ENCODE measurements at regions not wholly inside any gene's neighbourhood (a gene's known extent, or its start where the extent isn't known, plus 50 kb on each side); places are given as distances from the start of the nearest gene placed in this dataset.
A peak's percentile ranks its signal among the peaks of the same experiment; 100 is the strongest.
"Not testable (repeated sequence)": the region's sequence is repeated elsewhere in the genome, so short reads cannot be mapped to it uniquely, and the experiment has no call there.

GRCh38 chr3:104190681-104191080 lies 1176.0 kb upstream of the ALCAM start:
- DNase-seq = no peak

DNA sequence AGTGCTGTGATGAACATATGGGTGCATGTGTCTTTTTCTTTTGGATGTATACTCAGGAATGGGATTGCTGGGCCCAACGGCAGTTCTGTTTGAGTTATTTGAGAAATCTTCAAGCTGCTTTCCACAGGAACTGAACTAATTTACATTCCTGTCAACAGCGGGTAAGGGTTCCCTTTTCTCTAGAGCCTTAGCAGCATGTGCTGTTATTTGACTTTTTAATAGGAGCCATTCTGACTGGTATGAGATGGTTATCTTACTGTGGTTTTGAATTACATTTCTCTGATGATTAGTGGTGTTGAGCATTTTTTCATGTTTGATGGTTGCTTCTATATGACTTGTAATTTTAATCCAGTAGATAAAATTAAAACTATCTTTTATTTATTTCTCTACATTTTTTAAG lies 1168.6 kb upstream of the ALCAM start:
- DNase-seq = no peak

- DNase-seq = no peak
These were observed 1159.8 kb upstream of the ALCAM start for GRCh38 chr3:104206925-104207324.

DNA sequence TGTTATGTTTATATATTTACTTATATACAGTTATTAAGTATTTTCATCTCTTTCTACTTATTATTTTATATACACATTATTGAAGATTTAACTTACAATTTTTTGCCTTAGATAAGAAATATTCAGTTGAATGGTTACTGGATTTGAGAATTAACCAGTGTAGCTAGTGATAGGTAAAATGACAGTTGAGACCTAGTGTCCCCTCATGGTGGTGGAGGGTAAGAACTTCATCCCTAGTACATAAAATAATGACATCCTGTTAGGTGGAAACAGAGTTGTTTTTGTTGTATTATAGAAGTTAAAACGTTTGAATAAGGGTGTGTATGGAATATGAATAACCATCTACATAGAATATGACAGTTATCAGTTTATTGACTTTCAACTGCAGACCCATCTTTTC lies 1152.4 kb upstream of the ALCAM start:
- no peak for DNase-seq

DNA sequence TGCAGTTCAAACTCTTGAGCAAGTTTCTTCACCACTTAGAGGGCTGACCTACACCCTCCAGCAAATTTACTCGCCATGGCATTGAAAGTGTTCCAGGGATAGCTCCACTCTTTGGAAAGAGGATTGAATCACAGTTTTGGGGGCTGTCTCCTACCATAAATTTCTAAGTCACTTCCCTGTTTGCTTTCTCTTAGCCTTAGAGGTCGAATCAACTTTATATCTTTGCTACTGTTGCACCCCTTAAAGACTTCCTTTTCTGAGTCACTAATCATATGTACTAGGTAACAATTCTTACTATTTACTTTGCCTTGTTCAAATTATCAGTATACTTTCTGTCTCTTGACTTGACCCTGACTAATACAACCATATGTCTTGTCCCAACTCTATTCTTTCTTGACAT lies 1151.8 kb upstream of the ALCAM start:
- no peak for DNase-seq

DNA sequence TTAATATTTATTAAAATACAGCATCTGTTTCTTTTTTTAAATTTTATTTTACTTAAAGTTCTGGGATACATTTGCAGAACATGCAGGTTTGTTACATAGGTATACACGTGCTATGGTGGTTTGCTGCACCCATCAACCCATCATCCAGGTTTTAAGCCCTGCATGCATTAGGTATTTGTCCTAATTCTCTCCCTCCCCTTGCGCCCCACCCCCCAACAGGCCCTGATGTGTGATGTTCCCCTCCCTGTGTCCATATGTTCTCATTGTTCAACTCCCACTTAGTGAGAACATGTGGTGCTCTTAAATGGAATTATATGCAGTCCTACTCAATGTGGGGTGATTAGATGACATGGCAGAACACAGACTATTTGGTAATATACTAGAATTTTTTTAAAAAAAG lies 1147.7 kb upstream of the ALCAM start:
- DNase-seq = not testable (repeated sequence)

- no peak for DNase-seq
These were observed 1132.1 kb upstream of the ALCAM start for GRCh38 chr3:104234442-104235194.

DNA sequence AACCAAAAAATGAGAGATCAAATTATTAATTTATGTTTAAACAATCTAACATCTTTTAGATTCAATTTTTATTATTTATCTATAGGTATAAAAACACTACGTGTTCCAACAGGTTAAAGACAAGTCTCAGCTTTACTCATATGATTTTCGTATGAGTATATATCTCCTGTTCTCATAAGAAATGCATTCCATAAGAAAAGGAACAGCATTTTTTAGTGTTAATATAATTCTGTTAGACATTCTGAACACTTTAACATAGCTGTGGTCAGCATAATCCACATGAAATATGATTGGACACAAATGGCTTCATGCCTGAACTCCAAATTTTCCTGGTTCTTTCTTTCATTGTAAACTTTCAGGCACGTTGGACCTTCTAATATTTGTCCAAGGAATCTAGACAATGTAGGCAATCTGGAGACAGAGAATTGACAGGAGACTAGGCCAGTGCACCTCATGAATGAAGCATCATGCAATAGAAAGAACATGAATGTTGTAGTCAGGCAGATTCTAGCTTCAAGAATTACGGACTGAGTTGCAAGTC lies 1122.0 kb upstream of the ALCAM start:
- DNase-seq = no peak

DNA sequence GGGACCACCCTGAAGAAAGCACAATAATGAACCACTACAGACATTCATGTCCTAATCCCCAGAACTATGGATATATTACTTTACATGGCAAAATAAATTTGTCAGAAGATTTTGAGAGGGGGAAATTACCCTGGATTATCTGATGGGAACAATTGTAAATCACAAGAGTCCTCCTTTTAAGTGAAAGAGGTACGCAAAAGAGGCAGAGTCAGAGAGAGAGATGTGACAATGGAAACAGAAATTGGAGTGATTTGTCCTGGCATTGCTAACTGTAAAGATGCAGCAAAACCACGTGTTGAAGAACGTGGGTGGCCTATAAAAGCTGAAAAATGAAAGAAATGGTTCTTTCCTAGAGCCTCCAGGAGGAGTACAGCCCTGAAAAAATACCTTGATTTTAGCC lies 1121.4 kb upstream of the ALCAM start:
- no peak for DNase-seq

GRCh38 chr3:104245981-104246380 lies 1120.7 kb upstream of the ALCAM start:
- no peak for DNase-seq

DNA sequence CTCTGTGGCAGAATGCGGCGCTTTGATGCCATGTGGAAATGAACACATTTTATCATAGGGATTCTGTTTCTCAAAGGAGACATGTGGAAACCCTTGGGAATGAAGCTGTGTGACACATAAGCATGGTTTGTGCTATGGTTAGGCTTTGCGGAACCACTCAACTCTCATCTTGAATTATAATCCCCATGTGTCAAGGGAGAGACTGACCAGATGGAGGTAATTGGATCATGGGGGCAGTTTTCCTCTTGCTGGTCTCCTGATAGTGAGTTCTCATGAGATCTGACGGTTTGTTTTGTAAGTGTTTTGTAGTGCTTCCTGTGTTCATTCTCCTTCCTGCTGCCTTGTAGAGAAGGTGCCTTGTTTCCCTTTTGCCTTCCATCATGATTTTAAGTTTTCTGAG lies 1109.2 kb upstream of the ALCAM start:
- no peak for DNase-seq

GRCh38 chr3:104263477-104263876 lies 1103.2 kb upstream of the ALCAM start:
- DNase-seq = no peak

GRCh38 chr3:104266219-104266618 lies 1100.5 kb upstream of the ALCAM start:
- DNase-seq = not testable (repeated sequence)

DNA sequence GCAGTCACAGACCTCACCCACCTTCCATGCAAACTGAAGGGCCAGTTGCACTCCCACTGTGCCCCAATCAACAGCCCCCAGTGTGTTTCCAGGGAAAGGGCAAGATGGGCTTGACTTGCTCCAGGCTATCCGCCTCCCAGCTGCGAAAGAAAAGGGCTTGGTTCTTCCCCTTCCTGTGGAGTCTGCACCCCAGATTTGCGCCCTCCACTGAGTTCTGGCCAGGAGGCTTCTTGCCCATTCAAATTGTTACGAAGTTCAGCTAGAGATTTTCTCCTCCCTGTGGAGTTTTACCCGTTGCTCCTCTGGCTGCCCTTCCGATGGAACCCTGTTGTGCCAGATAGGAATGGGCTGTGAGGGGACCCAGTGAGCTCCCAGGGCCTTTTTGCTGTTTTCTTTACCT lies 1096.9 kb upstream of the ALCAM start:
- no peak for DNase-seq

DNA sequence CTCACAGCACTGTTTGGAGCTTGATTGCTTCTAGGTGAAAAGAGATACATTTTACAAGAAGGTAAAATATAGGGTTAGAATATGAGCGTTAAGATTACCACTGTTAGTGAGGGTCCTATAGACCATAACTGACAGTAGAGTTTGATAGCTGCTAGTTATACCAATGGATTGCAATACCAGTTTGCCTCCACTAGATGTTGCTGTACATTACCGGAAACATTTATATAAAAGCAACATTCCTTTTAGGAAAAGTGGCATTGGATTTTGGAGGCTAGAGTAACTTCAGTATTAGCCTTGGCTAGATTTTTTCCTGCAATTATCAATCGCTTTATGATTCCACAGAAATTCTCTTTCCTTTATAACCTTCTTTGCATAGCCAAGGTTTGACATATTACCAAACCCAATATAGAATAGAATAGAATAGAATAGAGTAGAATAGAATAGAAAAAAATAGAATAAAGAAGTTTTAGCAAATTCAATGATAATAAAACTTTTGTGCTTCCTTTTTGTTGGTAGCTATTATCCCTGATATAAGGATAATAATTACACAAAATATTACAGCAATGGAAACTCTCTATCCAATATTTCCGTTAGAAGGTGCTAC lies 1093.6 kb upstream of the ALCAM start:
- peak; percentile 0 for DNase-seq

- DNase-seq = no peak
These were observed 1091.5 kb upstream of the ALCAM start for GRCh38 chr3:104275199-104275598.

- no peak for DNase-seq
These were observed 1087.1 kb upstream of the ALCAM start for GRCh38 chr3:104279617-104280016.

DNA sequence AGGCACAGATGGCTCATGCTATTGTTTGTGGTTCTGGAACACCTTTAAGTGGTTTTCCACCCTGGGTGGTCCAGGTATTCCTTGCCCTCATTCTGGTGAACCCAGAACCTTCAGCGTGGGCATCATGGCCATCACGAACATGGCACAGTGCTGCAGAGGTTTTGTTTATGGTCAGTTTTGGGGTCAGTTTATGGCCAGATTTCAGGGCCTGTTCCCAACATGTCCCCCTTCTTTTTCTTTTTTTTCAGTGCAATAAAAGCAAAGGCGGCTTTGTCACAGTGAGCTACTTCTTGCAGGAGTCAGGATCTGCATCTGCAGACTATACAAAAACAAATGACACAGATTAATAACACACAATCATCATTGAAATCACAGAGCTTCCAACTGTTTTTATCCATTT lies 1085.0 kb upstream of the ALCAM start:
- DNase-seq = no peak

DNA sequence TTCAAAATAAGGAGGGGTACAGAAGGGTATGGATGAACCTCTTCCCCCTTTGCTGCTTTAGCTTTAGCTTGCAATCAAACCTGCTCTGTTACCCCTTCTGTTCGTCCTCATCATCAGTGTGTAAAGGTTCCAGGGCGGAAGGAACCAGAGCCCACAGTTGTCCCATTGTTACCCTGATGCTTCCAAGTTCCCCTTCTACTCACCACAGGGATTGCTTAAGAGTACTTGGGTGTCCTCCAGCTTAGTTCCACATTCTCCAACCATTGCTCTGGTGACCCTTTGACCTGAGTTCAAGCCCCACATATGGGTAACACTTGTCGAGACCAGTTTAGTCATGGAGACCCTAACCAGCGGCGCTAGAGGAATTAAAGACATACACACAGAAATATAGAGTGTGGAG lies 1080.1 kb upstream of the ALCAM start:
- no peak for DNase-seq

GRCh38 chr3:104291437-104291851 lies 1075.3 kb upstream of the ALCAM start:
- no peak for DNase-seq

- DNase-seq = no peak
These were observed 1074.8 kb upstream of the ALCAM start for GRCh38 chr3:104291878-104292277.

GRCh38 chr3:104297617-104298016 lies 1069.1 kb upstream of the ALCAM start:
- no peak for DNase-seq

GRCh38 chr3:104298662-104299061 lies 1068.0 kb upstream of the ALCAM start:
- no peak for DNase-seq

DNA sequence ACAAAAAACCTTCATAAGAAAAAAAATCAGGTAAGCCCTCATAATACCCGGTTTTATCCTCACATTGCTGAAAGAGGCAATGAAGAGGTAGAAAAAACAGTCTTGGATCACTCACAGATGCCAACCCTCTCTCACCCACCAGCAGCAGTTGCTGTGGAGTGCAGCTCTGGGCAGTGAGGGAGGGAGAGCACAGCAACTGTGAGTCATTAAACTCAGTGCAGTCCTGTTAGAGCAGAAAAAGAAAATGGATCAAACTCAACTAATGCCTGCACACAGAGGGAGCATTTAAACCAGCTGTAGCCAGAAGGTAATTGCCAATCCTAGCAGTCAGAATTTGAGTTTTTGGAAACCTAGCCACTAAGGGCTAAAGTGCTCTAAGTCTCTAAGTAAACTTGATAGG lies 1050.6 kb upstream of the ALCAM start:
- DNase-seq = no peak

- DNase-seq = no peak
These were observed 1043.5 kb upstream of the ALCAM start for GRCh38 chr3:104323226-104323625.

Data from NCI-H1092 (cell line).